ENCODE measurements at regions not wholly inside any gene's neighbourhood (a gene's known extent, or its start where the extent isn't known, plus 50 kb on each side); places are given as distances from the start of the nearest gene placed in this dataset.
"Not testable (repeated sequence)": the region's sequence is repeated elsewhere in the genome, so short reads cannot be mapped to it uniquely, and the experiment has no call there.

GRCh38 chr1:81738875-81739274, 61.9 kb upstream of the ADGRL2 start:
- no peak overlapping the region for H3K4me3 Mint-ChIP-seq (ENCODE audit: low read depth)
- no peak overlapping the region for H3K27ac Mint-ChIP-seq
- H3K4me1 Mint-ChIP-seq (ENCODE audit: low read depth): no peaks in the 10 kb centered on the region
- no peaks in the 10 kb centered on the region for H3K36me3 Mint-ChIP-seq (ENCODE audit: low read depth)
- intact Hi-C loops (cut with micrococcal nuclease): no loop called here
- DNase-seq (ENCODE audit: low spot score): no peak
- no peaks in the 10 kb centered on the region for H3K9me3 Mint-ChIP-seq
- H3K27me3 Mint-ChIP-seq (ENCODE audit: low read depth): no peaks in the 10 kb centered on the region

DNA sequence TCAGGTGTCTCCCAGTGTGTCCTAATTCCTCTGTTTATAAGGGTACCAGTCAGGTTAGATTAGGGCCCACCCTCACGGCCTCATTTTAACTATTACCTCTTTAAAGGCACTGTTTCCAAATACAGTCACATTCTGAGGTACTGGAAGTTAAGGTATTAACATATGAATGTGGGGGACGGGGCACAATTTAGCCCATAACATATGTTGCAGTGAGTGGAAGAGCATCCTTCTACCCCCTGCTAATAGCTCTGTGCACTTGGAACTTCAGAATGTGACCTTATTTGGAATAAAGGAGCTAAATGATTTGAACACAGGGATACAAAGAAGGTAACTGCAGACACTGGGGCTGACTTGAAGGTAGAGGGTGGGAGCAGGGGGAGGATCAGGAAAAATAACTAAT, 67.3 kb upstream of the ADGRL2 start:
- Mint-ChIP-seq H3K27me3 (ENCODE audit: low read depth) (no peaks in the 10 kb centered on the region), H3K4me3 (ENCODE audit: low read depth) (no peak overlapping the region), H3K4me1 (ENCODE audit: low read depth) (no peaks in the 10 kb centered on the region), H3K36me3 (ENCODE audit: low read depth) (no peaks in the 10 kb centered on the region), H3K9me3 (no peaks in the 10 kb centered on the region), H3K27ac (no peak overlapping the region)
- DNase-seq (ENCODE audit: low spot score): no peak
- intact Hi-C loops (cut with micrococcal nuclease): no loop called here

- no peaks in the 10 kb centered on the region for H3K27me3 Mint-ChIP-seq (ENCODE audit: low read depth)
- no peaks in the 10 kb centered on the region for H3K4me1 Mint-ChIP-seq (ENCODE audit: low read depth)
These were observed 68.7 kb upstream of the ADGRL2 start for GRCh38 chr1:81731989-81732388.

GRCh38 chr1:81730881-81731280, 69.9 kb upstream of the ADGRL2 start:
- no peaks in the 10 kb centered on the region for H3K27me3 Mint-ChIP-seq (ENCODE audit: low read depth)
- H3K27ac Mint-ChIP-seq: no peak overlapping the region
- intact Hi-C loops (cut with micrococcal nuclease): no loop called here
- no peak for DNase-seq (ENCODE audit: low spot score)
- H3K36me3 Mint-ChIP-seq (ENCODE audit: low read depth): no peaks in the 10 kb centered on the region
- no peaks in the 10 kb centered on the region for H3K9me3 Mint-ChIP-seq
- no peak overlapping the region for H3K4me3 Mint-ChIP-seq (ENCODE audit: low read depth)
- no peaks in the 10 kb centered on the region for H3K4me1 Mint-ChIP-seq (ENCODE audit: low read depth)

More at GRCh38 chr1:81731989-81732388, 68.7 kb upstream of the ADGRL2 start:
- Mint-ChIP-seq H3K4me3 (ENCODE audit: low read depth) (no peak overlapping the region), H3K27ac (no peak overlapping the region), H3K9me3 (no peaks in the 10 kb centered on the region), H3K36me3 (ENCODE audit: low read depth) (no peaks in the 10 kb centered on the region)
- no peak for DNase-seq (ENCODE audit: low spot score)
- intact Hi-C loops (cut with micrococcal nuclease): no loop called here

DNA sequence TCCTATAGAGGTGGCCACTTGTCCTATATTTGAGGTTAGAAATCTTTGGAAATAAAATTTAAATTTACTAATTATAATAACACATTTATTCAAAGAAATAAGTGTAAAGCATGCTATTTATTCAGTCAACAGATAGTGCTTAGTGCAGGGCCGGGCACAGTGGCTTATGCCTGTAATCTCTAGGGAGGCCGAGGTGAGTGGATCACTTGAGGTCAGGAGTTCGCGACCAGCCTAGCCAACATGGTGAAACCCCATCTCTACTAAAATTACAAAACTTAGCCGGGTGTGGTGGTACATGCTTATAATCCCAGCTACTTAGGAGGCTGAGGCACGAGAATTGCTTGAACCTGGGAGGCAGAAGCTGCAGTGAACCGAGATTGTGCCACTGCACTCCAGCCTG, 70.4 kb upstream of the ADGRL2 start:
- H3K27ac Mint-ChIP-seq; H3K36me3 Mint-ChIP-seq (ENCODE audit: low read depth); H3K9me3 Mint-ChIP-seq; H3K4me3 Mint-ChIP-seq (ENCODE audit: low read depth); H3K27me3 Mint-ChIP-seq (ENCODE audit: low read depth); DNase-seq (ENCODE audit: low spot score); intact Hi-C loops (cut with micrococcal nuclease); H3K4me1 Mint-ChIP-seq (ENCODE audit: low read depth): not testable (repeated sequence)

DNA sequence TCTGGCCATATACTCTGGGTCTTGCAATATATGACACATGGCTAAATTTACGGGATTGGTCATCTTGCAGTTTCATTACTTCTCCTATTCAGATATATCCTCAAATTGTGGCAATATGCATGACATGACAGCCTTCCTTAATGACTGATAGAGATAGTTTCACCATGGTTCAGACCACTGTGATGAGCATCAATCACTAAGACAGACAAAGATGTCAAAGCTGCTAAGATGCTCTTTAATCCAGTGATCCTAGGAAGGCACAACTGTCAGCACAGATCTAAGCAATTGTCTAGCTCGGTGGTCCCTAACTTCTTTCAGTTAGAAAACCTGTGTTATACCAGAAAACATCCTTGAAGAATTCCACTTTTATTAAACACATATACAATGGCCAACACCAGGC, 70.9 kb upstream of the ADGRL2 start:
- intact Hi-C loops (cut with micrococcal nuclease): no loop called here
- no peak overlapping the region for H3K4me3 Mint-ChIP-seq (ENCODE audit: low read depth)
- DNase-seq (ENCODE audit: low spot score): no peak
- no peaks in the 10 kb centered on the region for H3K4me1 Mint-ChIP-seq (ENCODE audit: low read depth)
- H3K27me3 Mint-ChIP-seq (ENCODE audit: low read depth): no peaks in the 10 kb centered on the region
- H3K9me3 Mint-ChIP-seq: no peaks in the 10 kb centered on the region
- H3K36me3 Mint-ChIP-seq (ENCODE audit: low read depth): no peaks in the 10 kb centered on the region
- H3K27ac Mint-ChIP-seq: no peak overlapping the region

- H3K27me3 Mint-ChIP-seq (ENCODE audit: low read depth): no peaks in the 10 kb centered on the region
- H3K9me3 Mint-ChIP-seq: no peaks in the 10 kb centered on the region
- intact Hi-C loops (cut with micrococcal nuclease): no loop called here
- H3K4me1 Mint-ChIP-seq (ENCODE audit: low read depth): no peaks in the 10 kb centered on the region
- no peak for DNase-seq (ENCODE audit: low spot score)
- no peak overlapping the region for H3K27ac Mint-ChIP-seq
- no peaks in the 10 kb centered on the region for H3K36me3 Mint-ChIP-seq (ENCODE audit: low read depth)
- no peak overlapping the region for H3K4me3 Mint-ChIP-seq (ENCODE audit: low read depth)
These were observed 71.5 kb upstream of the ADGRL2 start for GRCh38 chr1:81729239-81729638.

DNA sequence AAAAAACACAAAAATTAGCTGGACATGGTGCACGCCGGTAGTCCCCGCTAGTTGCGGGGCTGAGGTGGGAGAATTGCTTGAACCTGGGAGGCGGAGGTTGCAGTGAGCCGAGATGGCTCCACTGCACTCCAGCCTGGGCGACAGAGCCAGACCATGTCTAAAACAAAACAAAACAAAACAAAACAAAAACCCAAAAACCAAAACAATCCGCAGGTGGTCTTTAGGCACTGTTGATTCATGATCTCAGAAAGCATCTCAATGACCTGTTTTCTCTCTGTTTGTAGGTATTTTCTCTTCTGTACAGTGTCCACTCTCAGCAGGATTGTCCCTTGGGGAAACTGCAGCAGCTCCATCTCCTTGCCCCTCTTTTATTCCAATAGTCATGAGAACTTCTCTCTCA, 74.9 kb upstream of the ADGRL2 start:
- no peak overlapping the region for H3K27ac Mint-ChIP-seq
- no peaks in the 10 kb centered on the region for H3K4me1 Mint-ChIP-seq (ENCODE audit: low read depth)
- no peaks in the 10 kb centered on the region for H3K27me3 Mint-ChIP-seq (ENCODE audit: low read depth)
- no peaks in the 10 kb centered on the region for H3K36me3 Mint-ChIP-seq (ENCODE audit: low read depth)
- peaks cover 4% of the 10 kb centered on the region for H3K9me3 Mint-ChIP-seq
- intact Hi-C loops (cut with micrococcal nuclease): no loop called here
- no peak overlapping the region for H3K4me3 Mint-ChIP-seq (ENCODE audit: low read depth)
- DNase-seq (ENCODE audit: low spot score): no peak

- H3K27me3 Mint-ChIP-seq (ENCODE audit: low read depth); H3K9me3 Mint-ChIP-seq; H3K36me3 Mint-ChIP-seq (ENCODE audit: low read depth); H3K27ac Mint-ChIP-seq; DNase-seq (ENCODE audit: low spot score); H3K4me3 Mint-ChIP-seq (ENCODE audit: low read depth); H3K4me1 Mint-ChIP-seq (ENCODE audit: low read depth); intact Hi-C loops (cut with micrococcal nuclease): not testable (repeated sequence)
These were observed 78.0 kb upstream of the ADGRL2 start for GRCh38 chr1:81722631-81723328.

DNA sequence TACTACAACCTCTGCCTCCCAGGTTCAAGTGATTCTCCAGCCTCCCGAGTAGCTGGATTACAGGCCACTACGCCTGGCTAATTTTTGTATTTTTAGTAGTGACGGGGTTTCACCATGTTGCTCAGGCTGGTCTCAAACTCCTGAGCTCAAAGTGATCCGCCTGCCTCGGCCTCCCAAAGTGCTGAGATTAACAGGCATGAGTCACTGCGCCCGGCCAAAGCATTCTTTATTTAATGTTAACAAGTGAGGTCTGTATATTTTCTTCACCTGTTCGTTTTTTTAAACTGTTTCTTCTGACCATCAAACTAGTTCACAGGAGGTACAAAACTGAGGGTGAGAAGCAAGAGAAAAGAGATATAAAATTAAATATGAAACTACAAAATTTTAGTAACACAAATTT, 80.5 kb upstream of the ADGRL2 start:
- H3K27me3 Mint-ChIP-seq (ENCODE audit: low read depth); intact Hi-C loops (cut with micrococcal nuclease); H3K4me1 Mint-ChIP-seq (ENCODE audit: low read depth); H3K27ac Mint-ChIP-seq; H3K4me3 Mint-ChIP-seq (ENCODE audit: low read depth); DNase-seq (ENCODE audit: low spot score); H3K36me3 Mint-ChIP-seq (ENCODE audit: low read depth); H3K9me3 Mint-ChIP-seq: not testable (repeated sequence)

- no peak overlapping the region for H3K27ac Mint-ChIP-seq
- H3K4me3 Mint-ChIP-seq (ENCODE audit: low read depth): no peak overlapping the region
- H3K27me3 Mint-ChIP-seq (ENCODE audit: low read depth): no peaks in the 10 kb centered on the region
- intact Hi-C loops (cut with micrococcal nuclease): no loop called here
- H3K36me3 Mint-ChIP-seq (ENCODE audit: low read depth): no peaks in the 10 kb centered on the region
- H3K9me3 Mint-ChIP-seq: no peaks in the 10 kb centered on the region
- DNase-seq (ENCODE audit: low spot score): no peak
- no peaks in the 10 kb centered on the region for H3K4me1 Mint-ChIP-seq (ENCODE audit: low read depth)
These were observed 83.5 kb upstream of the ADGRL2 start for GRCh38 chr1:81717230-81717629.

GRCh38 chr1:81715391-81715790, 85.3 kb upstream of the ADGRL2 start:
- no peaks in the 10 kb centered on the region for H3K4me1 Mint-ChIP-seq (ENCODE audit: low read depth)
- H3K4me3 Mint-ChIP-seq (ENCODE audit: low read depth): no peak overlapping the region
- H3K36me3 Mint-ChIP-seq (ENCODE audit: low read depth): no peaks in the 10 kb centered on the region
- DNase-seq (ENCODE audit: low spot score): no peak
- H3K27ac Mint-ChIP-seq: no peak overlapping the region
- no peaks in the 10 kb centered on the region for H3K27me3 Mint-ChIP-seq (ENCODE audit: low read depth)
- no peaks in the 10 kb centered on the region for H3K9me3 Mint-ChIP-seq
- intact Hi-C loops (cut with micrococcal nuclease): no loop called here

DNA sequence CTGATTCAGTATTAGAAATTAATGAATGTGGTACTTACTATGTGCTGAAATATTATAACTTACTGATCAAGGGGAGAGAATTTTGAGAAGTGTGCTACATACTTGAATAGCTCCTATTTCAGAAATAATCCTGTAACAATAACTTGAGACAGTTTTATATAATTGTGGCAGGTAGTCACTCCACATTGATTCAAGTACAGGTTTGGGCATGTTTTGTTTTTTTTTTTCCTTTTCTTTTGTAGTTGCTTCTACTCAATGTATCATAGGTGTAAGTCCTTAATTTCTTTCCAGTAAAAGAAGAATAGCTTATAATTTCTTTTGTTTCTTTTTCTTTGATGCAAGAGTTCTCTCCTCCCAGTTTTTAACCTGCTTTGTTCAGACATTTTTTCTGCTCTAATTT, 86.1 kb upstream of the ADGRL2 start:
- DNase-seq (ENCODE audit: low spot score): no peak
- intact Hi-C loops (cut with micrococcal nuclease): no loop called here
- H3K4me1 Mint-ChIP-seq (ENCODE audit: low read depth): no peaks in the 10 kb centered on the region
- H3K4me3 Mint-ChIP-seq (ENCODE audit: low read depth): no peak overlapping the region
- H3K36me3 Mint-ChIP-seq (ENCODE audit: low read depth): no peaks in the 10 kb centered on the region
- no peaks in the 10 kb centered on the region for H3K9me3 Mint-ChIP-seq
- no peaks in the 10 kb centered on the region for H3K27me3 Mint-ChIP-seq (ENCODE audit: low read depth)
- no peak overlapping the region for H3K27ac Mint-ChIP-seq

GRCh38 chr1:81712425-81712824, 88.3 kb upstream of the ADGRL2 start:
- DNase-seq (ENCODE audit: low spot score): no peak
- intact Hi-C loops (cut with micrococcal nuclease): no loop called here
- no peak overlapping the region for H3K27ac Mint-ChIP-seq
- no peaks in the 10 kb centered on the region for H3K36me3 Mint-ChIP-seq (ENCODE audit: low read depth)
- H3K4me1 Mint-ChIP-seq (ENCODE audit: low read depth): no peaks in the 10 kb centered on the region
- no peaks in the 10 kb centered on the region for H3K9me3 Mint-ChIP-seq
- H3K4me3 Mint-ChIP-seq (ENCODE audit: low read depth): no peak overlapping the region
- no peaks in the 10 kb centered on the region for H3K27me3 Mint-ChIP-seq (ENCODE audit: low read depth)

Data from activated T-helper 2 cell treated with anti-CD3 and anti-CD28 coated beads, Interferon-gamma antibody, Interleukin-2, Interleukin-4, amounts not matched to agents 10 μg/mL and 5 μg/mL and 100 μg/mL, durations not matched to agents 14 hours and 24 hours and 36 hours (primary cell).